Liver (tissue), 3 donors: ENCODE measurements at regions not wholly inside any gene's neighbourhood (a gene's known extent, or its start where the extent isn't known, plus 50 kb on each side); places are given as distances from the start of the nearest gene placed in this dataset.

Experiments used
- TF ChIP-seq, protein P1 (sequence below): fragments of 150-350 bp; IDR thresholded peaks from 2 replicates; pipeline ENCODE4 v1.5.1; 2017; ENCODE audit warnings: improper control_type of control experiment, low read depth, low read length; ENCODE audit not compliant: missing input control
- TF ChIP-seq, protein P2 (sequence below): IDR thresholded peaks from 2 replicates; pipeline ENCODE4 v1.6.1; 2016; ENCODE audit warnings: antibody characterized with exemption
- donor health status: healthy.
- donor health status: healthy.

DNA sequence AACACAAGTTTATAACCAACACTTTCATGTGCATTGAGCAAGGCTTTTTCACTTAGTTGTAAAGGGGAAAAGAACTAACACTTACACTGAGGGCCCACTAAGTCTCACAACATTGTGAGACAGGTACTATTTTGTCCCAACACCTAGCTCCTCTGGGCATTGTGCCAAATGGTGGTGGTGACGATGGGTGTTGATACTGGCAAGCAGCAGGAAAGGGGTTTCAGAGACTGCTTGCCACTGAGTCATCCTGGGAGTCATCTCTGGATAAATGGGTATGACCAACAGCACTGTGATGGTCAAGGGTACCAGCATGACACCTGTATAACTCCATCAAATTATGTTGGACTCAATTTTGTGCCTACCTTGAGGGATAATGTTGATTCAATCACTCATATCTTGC, 138.8 kb upstream of the ITGA6 start:
- TF ChIP-seq, protein P1, sequence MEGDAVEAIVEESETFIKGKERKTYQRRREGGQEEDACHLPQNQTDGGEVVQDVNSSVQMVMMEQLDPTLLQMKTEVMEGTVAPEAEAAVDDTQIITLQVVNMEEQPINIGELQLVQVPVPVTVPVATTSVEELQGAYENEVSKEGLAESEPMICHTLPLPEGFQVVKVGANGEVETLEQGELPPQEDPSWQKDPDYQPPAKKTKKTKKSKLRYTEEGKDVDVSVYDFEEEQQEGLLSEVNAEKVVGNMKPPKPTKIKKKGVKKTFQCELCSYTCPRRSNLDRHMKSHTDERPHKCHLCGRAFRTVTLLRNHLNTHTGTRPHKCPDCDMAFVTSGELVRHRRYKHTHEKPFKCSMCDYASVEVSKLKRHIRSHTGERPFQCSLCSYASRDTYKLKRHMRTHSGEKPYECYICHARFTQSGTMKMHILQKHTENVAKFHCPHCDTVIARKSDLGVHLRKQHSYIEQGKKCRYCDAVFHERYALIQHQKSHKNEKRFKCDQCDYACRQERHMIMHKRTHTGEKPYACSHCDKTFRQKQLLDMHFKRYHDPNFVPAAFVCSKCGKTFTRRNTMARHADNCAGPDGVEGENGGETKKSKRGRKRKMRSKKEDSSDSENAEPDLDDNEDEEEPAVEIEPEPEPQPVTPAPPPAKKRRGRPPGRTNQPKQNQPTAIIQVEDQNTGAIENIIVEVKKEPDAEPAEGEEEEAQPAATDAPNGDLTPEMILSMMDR = no peak
- TF ChIP-seq, protein P2, sequence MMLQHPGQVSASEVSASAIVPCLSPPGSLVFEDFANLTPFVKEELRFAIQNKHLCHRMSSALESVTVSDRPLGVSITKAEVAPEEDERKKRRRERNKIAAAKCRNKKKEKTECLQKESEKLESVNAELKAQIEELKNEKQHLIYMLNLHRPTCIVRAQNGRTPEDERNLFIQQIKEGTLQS = no peak
